NB4 (cell line): ENCODE measurements at regions not wholly inside any gene's neighbourhood (a gene's known extent, or its start where the extent isn't known, plus 50 kb on each side); places are given as distances from the start of the nearest gene placed in this dataset.
A peak's percentile ranks its signal among the peaks of the same experiment; 100 is the strongest.

ENCODE experiments used
- DNase-seq: peaks from one replicate; pipeline ENCODE4 v3.0.0; 2010; ENCODE audit warnings: low read depth
- H3K4me3 ChIP-seq: one replicate; pipeline ENCODE4 v1.5.1; 2011; ENCODE audit warnings: mild to moderate bottlenecking, low read depth, low read length, moderate library complexity
- MYC ChIP-seq: IDR thresholded peaks from 2 replicates; pipeline ENCODE4 v1.6.1; 2011; ENCODE audit warnings: low read depth, low read length
- POLR2A ChIP-seq: IDR thresholded peaks from 2 replicates; pipeline ENCODE4 v1.6.1; 2011; ENCODE audit warnings: mild to moderate bottlenecking; ENCODE audit not compliant: insufficient read length; ENCODE audit errors: extremely low read depth
- TF ChIP-seq, protein P1 (sequence below): IDR thresholded peaks from 2 replicates; pipeline ENCODE4 v1.6.1; 2011; ENCODE audit warnings: low read depth, low read length
- TF ChIP-seq, protein P2 (sequence below): IDR thresholded peaks from one replicate; pipeline ENCODE4 v1.5.1; 2012; ENCODE audit warnings: low read depth, low read length

DNA sequence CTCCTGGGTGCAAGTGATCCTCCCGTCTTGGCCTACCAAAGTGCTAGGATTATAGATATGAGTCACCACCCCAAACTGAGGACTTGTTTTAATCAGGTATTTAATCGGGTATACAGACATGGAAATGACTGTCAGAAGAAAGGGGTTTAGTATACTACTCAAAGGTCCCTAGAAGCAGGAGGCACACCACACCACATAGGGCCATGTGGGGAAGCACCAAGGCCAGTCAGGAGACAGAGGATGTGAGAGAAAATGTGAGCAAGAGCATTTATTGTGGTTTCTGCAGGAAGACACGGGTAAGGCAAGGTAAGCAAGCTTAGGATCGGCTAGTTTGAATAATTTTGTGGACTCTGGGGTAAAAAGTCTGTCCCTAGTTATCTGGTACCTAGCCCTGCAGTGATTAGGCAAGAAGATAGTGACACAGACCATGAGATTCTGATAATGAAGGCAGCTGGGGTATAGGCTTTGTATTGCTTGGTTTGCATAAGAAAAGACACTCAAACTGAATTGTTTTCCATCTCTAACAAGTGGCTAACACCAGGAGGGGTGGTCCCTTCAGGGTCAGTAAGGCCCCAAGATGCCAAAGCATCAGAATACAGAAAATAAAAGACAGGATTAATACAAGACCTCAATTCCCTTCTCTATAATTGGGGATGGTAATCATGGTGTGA lies 408.8 kb upstream of the F9 start:
- H3K4me3 ChIP-seq: no peak overlapping the region
- TF ChIP-seq MYC (no peak), POLR2A (no peak)
- TF ChIP-seq, protein P1, sequence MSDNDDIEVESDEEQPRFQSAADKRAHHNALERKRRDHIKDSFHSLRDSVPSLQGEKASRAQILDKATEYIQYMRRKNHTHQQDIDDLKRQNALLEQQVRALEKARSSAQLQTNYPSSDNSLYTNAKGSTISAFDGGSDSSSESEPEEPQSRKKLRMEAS: no peak
- TF ChIP-seq, protein P2, sequence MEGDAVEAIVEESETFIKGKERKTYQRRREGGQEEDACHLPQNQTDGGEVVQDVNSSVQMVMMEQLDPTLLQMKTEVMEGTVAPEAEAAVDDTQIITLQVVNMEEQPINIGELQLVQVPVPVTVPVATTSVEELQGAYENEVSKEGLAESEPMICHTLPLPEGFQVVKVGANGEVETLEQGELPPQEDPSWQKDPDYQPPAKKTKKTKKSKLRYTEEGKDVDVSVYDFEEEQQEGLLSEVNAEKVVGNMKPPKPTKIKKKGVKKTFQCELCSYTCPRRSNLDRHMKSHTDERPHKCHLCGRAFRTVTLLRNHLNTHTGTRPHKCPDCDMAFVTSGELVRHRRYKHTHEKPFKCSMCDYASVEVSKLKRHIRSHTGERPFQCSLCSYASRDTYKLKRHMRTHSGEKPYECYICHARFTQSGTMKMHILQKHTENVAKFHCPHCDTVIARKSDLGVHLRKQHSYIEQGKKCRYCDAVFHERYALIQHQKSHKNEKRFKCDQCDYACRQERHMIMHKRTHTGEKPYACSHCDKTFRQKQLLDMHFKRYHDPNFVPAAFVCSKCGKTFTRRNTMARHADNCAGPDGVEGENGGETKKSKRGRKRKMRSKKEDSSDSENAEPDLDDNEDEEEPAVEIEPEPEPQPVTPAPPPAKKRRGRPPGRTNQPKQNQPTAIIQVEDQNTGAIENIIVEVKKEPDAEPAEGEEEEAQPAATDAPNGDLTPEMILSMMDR: no peak
- DNase-seq: no peak

DNA sequence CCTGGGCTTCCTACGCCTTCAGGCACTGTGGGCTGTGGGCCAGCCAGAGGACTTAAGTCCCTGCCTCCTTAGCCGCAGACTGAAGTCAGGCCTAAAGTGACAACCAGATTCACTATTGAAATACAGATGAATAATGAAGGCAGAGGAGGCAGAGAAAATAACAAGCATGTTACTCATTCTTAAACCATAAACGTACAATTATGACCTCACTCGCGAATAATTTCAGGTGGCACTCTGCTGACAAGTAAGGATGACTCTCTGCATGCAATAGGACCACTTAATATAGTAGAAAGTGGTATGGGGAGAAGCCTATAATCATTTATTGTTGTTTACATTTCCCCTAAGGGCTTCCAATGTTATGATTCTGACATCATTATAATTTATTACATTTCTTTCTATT lies 409.2 kb upstream of the FGF13 start:
- no peak overlapping the region for H3K4me3 ChIP-seq
- TF ChIP-seq, protein P1: no peak
- TF ChIP-seq POLR2A (no peak), MYC (no peak)
- TF ChIP-seq, protein P2: no peak
- no peak for DNase-seq

DNA sequence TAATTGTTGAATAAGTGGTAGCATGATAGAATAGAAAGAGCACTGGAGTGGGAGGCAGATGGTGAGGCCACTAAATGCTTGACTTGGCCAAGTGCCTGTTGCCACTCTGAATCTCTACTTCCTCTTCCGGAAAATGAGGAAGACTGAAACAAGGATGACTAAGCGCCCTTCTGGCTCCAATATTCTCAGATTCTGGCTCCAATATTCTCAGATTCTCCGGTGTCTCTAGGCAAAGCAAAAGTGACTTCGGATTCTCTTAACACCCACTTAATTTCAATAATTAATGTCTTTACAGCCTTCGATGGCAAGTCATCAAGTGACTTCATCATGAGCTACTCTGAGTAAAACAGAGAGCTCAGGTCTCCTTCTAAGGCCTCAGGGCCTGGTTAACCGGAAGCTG lies 402.2 kb upstream of the FGF13 start:
- TF ChIP-seq, protein P2: no peak
- TF ChIP-seq, protein P1: no peak
- TF ChIP-seq POLR2A (no peak), MYC (no peak)
- H3K4me3 ChIP-seq: no peak overlapping the region
- DNase-seq: peak; percentile 9

DNA sequence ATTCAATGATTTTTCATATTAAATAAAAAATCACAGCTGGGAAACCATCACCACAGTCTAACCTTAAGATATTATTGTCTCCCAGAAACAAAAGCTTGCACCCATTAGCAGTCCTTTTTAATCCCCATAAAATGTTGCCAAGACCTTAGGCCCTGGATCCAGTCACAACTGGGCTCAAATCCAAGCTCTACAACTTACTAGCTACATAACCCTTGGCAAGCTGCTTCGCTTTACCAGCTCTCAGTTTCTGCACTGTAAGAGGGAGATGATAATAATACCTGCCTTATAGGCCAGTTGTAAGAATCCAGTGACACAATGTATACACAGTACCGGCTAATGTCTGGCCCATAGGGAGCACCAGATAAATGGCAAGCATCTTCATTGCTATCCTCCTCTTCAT lies 400.9 kb upstream of the FGF13 start:
- H3K4me3 ChIP-seq: no peak overlapping the region
- TF ChIP-seq MYC: no peak
- TF ChIP-seq POLR2A: no peak
- TF ChIP-seq, protein P2: no peak
- TF ChIP-seq, protein P1: no peak
- DNase-seq: no peak

DNA sequence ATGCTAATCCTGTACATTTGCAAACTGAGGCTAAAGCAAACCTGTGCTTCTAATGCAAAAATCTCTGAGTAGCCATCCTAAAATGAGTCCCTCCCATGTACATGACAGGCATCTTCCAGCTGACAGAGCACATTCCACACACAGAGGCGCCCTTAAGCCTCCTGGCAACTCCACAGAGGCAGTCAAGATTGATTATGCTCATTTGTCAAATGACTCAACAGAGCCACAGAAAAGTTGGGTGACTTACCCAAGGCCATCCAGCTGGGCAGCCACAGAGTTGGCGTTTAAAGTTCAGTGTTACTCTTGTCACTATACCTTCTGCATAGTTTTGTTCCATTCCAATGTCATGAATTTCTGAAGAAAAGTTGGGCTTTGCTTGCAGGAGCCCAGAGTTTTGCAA lies 394.6 kb upstream of the FGF13 start:
- no peak for DNase-seq
- no peak overlapping the region for H3K4me3 ChIP-seq
- TF ChIP-seq POLR2A: no peak
- TF ChIP-seq, protein P1: no peak
- TF ChIP-seq, protein P2: no peak
- no peak for TF ChIP-seq MYC
